CD4-positive, alpha-beta memory T cell (primary cell): ENCODE measurements at regions not wholly inside any gene's neighbourhood (a gene's known extent, or its start where the extent isn't known, plus 50 kb on each side); places are given as distances from the start of the nearest gene placed in this dataset.

Experiments used
- CTCF ChIA-PET: fragments of 350-600 bp; sonication (Branson Sonifier 250); formaldehyde crosslinking; loops from one replicate; lab custom pipeline; 2021; ENCODE audit warnings: inconsistent platforms; ENCODE audit not compliant: partially characterized antibody; lab: Charles Lee
- POLR2A ChIA-PET: fragments of 350-600 bp; sonication (Branson Sonifier 250); formaldehyde crosslinking; loops from one replicate; lab custom pipeline; 2021; ENCODE audit not compliant: partially characterized antibody; lab: Charles Lee
- DNase-seq, 5 donors: peaks; one replicate each; pipeline versions ENCODE4 v3.0.0 to v3.0.0-alpha.2; 2020 to 2022; ENCODE audit warnings: mixed read lengths in 1 of 5
- H3K27ac ChIP-seq: one replicate; pipeline ENCODE4 v1.7.0; 2013; ENCODE audit warnings: low read depth, low read length
- H3K27me3 ChIP-seq: 2 replicates; pipeline ENCODE4 v1.7.0; 2013; ENCODE audit warnings: mild to moderate bottlenecking, low read length, moderate library complexity; ENCODE audit not compliant: insufficient read depth
- H3K36me3 ChIP-seq: 2 replicates; pipeline ENCODE4 v1.7.0; 2013; ENCODE audit warnings: mild to moderate bottlenecking, low read length, moderate library complexity; ENCODE audit not compliant: insufficient read depth
- H3K4me1 ChIP-seq: 2 replicates; pipeline ENCODE4 v1.7.0; 2013; ENCODE audit warnings: mild to moderate bottlenecking, low read length, moderate library complexity; ENCODE audit not compliant: insufficient read depth
- H3K4me3 ChIP-seq, 2 donors: one replicate each; pipeline ENCODE4 v1.7.0; 2013; ENCODE audit warnings: low read length in 2 of 2, mild to moderate bottlenecking in 1 of 2
- H3K9me3 ChIP-seq, 2 donors: one replicate each; pipeline ENCODE4 v1.7.0; 2013; ENCODE audit warnings: low read length in 2 of 2, control low read depth in 1 of 2; ENCODE audit not compliant: control insufficient read depth in 1 of 2
- H3K27ac Mint-ChIP-seq, 7 donors: one replicate each; pipeline ENCODE4 v1.8.0; 2020 to 2021; ENCODE audit warnings: mixed read lengths in 7 of 7, mild to moderate bottlenecking in 6 of 7, inconsistent platforms in 3 of 7, moderate library complexity in 3 of 7
- H3K27me3 Mint-ChIP-seq, 2 donors: one replicate each; pipeline ENCODE4 v1.8.0; 2020 to 2021; ENCODE audit warnings: mixed read lengths in 2 of 2
- H3K36me3 Mint-ChIP-seq, 2 donors: one replicate each; pipeline ENCODE4 v1.8.0; 2020 to 2021; ENCODE audit warnings: mixed read lengths in 2 of 2, inconsistent platforms in 1 of 2, mild to moderate bottlenecking in 1 of 2
- H3K4me1 Mint-ChIP-seq, 4 donors: one replicate each; pipeline ENCODE4 v1.8.0; 2020 to 2021; ENCODE audit warnings: mixed read lengths in 4 of 4, mild to moderate bottlenecking in 1 of 4
- H3K4me3 Mint-ChIP-seq, 8 donors: one replicate each; pipeline ENCODE4 v1.8.0; 2020 to 2021; ENCODE audit warnings: mixed read lengths in 8 of 8, mild to moderate bottlenecking in 7 of 8, moderate library complexity in 6 of 8, inconsistent platforms in 3 of 8
- H3K9me3 Mint-ChIP-seq, 8 donors: one replicate each; pipeline ENCODE4 v1.8.0; 2020 to 2021; ENCODE audit warnings: mixed read lengths in 8 of 8, mild to moderate bottlenecking in 5 of 8, inconsistent platforms in 3 of 8, moderate library complexity in 1 of 8
- intact Hi-C: fragments of 100-400 bp; cut with micrococcal nuclease; formaldehyde crosslinking; loops from one replicate; pipeline ENCODE4 v1.15.1; 2023

DNA sequence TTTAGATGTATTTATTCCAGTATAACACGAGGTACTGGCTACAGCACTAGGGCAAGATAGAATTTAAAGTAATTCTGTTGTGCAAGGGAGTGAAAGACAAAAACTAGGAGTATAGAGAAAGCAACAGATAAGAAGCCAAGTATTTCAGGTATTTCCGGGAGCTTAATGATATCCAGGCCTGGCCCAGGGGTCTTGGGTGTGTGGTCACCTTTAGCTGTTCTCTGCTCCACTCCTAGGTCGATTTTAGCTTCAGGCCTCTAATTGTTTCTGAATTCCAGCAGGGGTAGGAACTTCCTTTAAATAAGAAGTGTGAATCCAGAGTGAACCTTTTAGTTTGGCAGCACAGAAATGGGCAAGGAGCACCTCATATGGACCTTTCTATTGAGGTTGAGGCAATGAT, 342.3 kb upstream of the MYT1L start:
- peaks cover 0 to 7% (median 0%) of the 10 kb centered on the region in 8 donors for H3K9me3 Mint-ChIP-seq
- no peak overlapping the region for H3K4me3 ChIP-seq
- H3K27me3 Mint-ChIP-seq, result peaks cover 0 to 2% of the 10 kb centered on the region in 2 donors
- H3K27ac ChIP-seq, result no peak overlapping the region
- no peaks in the 10 kb centered on the region for H3K36me3 Mint-ChIP-seq
- no peak overlapping the region for H3K27ac Mint-ChIP-seq
- intact Hi-C loops, result no loop called here
- no peaks in the 10 kb centered on the region for H3K27me3 ChIP-seq
- DNase-seq, result no peak
- POLR2A ChIA-PET, result no interaction called here
- no peaks in the 10 kb centered on the region for H3K4me1 Mint-ChIP-seq
- H3K4me3 Mint-ChIP-seq, result no peak overlapping the region
- no peaks in the 10 kb centered on the region for H3K36me3 ChIP-seq
- H3K9me3 ChIP-seq, result no peaks in the 10 kb centered on the region
- CTCF ChIA-PET, result no interaction called here
- H3K4me1 ChIP-seq, result no peaks in the 10 kb centered on the region

DNA sequence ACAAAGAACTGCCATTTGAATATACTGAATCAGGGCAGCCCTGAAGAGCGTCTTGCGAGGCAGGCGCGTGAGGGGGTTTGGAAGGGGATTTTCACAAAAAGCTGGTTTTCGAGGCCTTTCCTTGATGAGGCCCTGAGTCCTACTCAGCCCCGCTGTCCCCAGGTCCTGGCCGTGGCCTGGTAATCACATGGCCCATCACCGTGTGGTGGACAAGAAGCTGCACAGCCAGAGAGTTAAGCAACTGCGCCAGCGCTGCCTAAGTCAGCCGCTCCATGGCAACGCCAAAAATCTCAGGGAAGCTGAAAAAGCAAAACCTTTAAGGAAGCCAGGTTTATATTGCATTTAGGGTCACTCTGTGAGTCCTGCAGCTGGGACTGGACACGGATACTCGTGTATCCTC, 341.2 kb upstream of the MYT1L start:
- no peaks in the 10 kb centered on the region for H3K4me1 ChIP-seq
- H3K27ac Mint-ChIP-seq, result no peak overlapping the region
- H3K36me3 ChIP-seq, result no peaks in the 10 kb centered on the region
- CTCF ChIA-PET, result no interaction called here
- no peak overlapping the region for H3K4me3 Mint-ChIP-seq
- POLR2A ChIA-PET, result no interaction called here
- peaks cover 0 to under 1% of the 10 kb centered on the region in 2 donors for H3K27me3 Mint-ChIP-seq
- no peak overlapping the region for H3K27ac ChIP-seq
- no peak for DNase-seq
- H3K9me3 Mint-ChIP-seq, result peaks cover 0 to 4% (median 0%) of the 10 kb centered on the region in 8 donors
- intact Hi-C loops, result no loop called here
- H3K4me3 ChIP-seq, result no peak overlapping the region
- H3K4me1 Mint-ChIP-seq, result no peaks in the 10 kb centered on the region
- no peaks in the 10 kb centered on the region for H3K9me3 ChIP-seq
- H3K36me3 Mint-ChIP-seq, result no peaks in the 10 kb centered on the region
- no peaks in the 10 kb centered on the region for H3K27me3 ChIP-seq

DNA sequence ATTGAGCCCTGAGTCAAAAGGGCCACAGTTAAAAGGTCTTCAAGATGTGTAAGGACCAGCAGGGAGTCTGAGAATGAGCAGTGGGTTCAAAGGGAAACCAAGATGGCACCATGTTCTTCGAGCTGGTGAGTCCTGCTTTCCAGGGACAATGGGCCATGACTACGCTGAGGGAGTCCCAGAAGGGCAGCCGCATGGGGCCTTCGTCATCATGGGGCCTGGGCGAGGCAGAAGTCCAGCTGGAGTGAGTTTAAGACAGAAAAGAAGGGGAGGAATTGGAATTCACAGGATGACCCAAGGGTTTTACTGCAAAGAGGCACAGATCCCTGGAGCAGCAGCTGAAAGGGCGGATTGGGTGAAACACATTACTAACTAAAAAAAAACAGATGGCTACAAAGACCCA, 340.8 kb upstream of the MYT1L start:
- no peaks in the 10 kb centered on the region for H3K27me3 Mint-ChIP-seq
- DNase-seq, result no peak
- CTCF ChIA-PET, result no interaction called here

DNA sequence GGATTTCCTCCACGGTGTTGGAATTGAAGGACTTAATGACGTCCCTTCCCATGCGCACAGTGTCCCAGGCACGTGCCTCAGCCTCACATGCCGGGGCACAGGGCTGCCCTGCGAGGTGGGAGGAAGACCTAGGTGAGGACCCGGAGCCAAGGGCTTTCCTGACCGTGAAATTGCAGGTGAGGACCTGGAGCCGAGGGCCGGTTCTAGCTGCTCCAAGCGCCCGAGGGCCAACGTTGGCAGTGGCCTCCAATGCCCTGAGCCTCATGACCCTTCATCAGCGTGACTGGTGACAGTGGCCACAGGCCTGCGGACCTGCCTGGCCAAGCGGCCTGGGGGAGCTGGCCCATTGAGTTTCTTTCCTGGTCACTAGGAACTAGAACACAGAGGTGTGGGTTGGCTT, 338.2 kb upstream of the MYT1L start:
- no peaks in the 10 kb centered on the region for H3K36me3 Mint-ChIP-seq
- DNase-seq, result no peak
- no peak overlapping the region for H3K4me3 Mint-ChIP-seq
- peaks cover 0 to 4% (median 0%) of the 10 kb centered on the region in 8 donors for H3K9me3 Mint-ChIP-seq
- no peaks in the 10 kb centered on the region for H3K27me3 Mint-ChIP-seq
- Histone ChIP-seq H3K36me3 (no peaks in the 10 kb centered on the region), H3K4me3 (no peak overlapping the region), H3K27ac (no peak overlapping the region), H3K27me3 (no peaks in the 10 kb centered on the region), H3K4me1 (no peaks in the 10 kb centered on the region), H3K9me3 (no peaks in the 10 kb centered on the region)
- H3K27ac Mint-ChIP-seq, result no peak overlapping the region
- no peaks in the 10 kb centered on the region for H3K4me1 Mint-ChIP-seq
- ChIA-PET POLR2A (no interaction called here), CTCF (no interaction called here)
- intact Hi-C loops, result no loop called here

More for the DNA sequence above, 340.8 kb upstream of the MYT1L start:
- intact Hi-C loops, result no loop called here
- peaks cover 0 to 4% (median 0%) of the 10 kb centered on the region in 8 donors for H3K9me3 Mint-ChIP-seq
- H3K4me1 Mint-ChIP-seq, result no peaks in the 10 kb centered on the region
- POLR2A ChIA-PET, result no interaction called here
- H3K4me3 ChIP-seq, result no peak overlapping the region
- no peaks in the 10 kb centered on the region for H3K36me3 Mint-ChIP-seq
- no peaks in the 10 kb centered on the region for H3K4me1 ChIP-seq
- H3K36me3 ChIP-seq, result no peaks in the 10 kb centered on the region
- no peaks in the 10 kb centered on the region for H3K9me3 ChIP-seq
- no peak overlapping the region for H3K27ac ChIP-seq
- no peak overlapping the region for H3K4me3 Mint-ChIP-seq
- no peaks in the 10 kb centered on the region for H3K27me3 ChIP-seq
- H3K27ac Mint-ChIP-seq, result peak overlapping the region in 1 of 7 donors; percentile 2

DNA sequence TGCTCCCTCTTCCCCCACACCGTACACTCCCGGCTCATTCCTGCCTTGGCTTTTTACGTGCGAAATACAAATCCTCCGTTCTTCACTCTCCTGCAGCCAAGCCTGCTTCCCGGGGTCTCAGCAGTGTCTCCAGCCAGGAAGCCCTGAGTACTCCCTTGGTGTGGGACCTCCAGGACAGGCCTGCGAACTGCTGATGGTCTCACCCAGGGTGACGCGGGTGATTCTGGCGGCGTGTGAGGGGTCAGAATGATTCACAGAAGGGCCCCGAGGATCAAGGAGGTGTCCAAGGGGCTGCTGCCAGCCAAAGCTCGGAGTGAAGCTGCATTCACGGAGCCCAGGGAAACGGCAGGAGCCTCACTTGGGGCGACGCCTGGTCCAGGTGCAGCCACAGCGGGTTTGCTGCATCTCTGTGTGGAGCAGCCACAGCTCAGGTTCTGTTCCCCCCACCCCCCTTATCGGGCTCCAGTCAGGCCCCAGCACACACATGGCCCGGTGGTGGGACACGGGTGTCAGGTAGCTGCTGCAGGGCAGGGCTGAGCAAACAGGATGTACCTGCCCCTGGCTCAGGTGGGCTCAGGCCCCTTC, 337.7 kb upstream of the MYT1L start:
- ChIA-PET CTCF (no interaction called here), POLR2A (no interaction called here)
- no peaks in the 10 kb centered on the region for H3K4me1 ChIP-seq
- H3K4me3 ChIP-seq, result no peak overlapping the region
- H3K9me3 ChIP-seq, result no peaks in the 10 kb centered on the region
- H3K27ac ChIP-seq, result no peak overlapping the region
- DNase-seq, result no peak
- Mint-ChIP-seq H3K9me3 (peaks cover 0 to 4% (median 0%) of the 10 kb centered on the region in 8 donors), H3K27me3 (no peaks in the 10 kb centered on the region), H3K4me1 (no peaks in the 10 kb centered on the region), H3K36me3 (no peaks in the 10 kb centered on the region), H3K27ac (no peak overlapping the region), H3K4me3 (no peak overlapping the region)
- no peaks in the 10 kb centered on the region for H3K27me3 ChIP-seq
- H3K36me3 ChIP-seq, result no peaks in the 10 kb centered on the region
- intact Hi-C loops, result no loop called here

DNA sequence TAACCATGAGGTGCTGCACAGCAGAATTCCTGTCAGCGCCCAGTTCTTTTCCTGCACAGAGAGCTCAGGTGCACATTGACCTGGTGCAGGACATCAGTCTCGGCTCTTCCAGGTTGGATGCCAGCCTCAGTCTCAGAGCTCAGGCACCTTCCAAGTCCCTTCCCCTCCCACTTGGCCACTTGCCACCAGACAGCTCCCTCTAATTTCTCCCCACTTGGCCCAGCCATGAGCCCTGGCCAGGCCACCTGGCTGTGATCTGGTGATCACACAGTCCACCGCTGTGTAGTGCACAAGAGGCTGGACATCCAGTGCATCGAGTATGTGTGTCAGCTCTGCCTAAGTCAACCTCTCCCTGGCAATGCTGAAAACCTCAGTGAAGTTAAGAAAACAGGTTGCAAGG, 336.6 kb upstream of the MYT1L start:
- CTCF ChIA-PET, result no interaction called here
- Mint-ChIP-seq H3K4me3 (no peak overlapping the region), H3K9me3 (peaks cover 0 to 4% (median 0%) of the 10 kb centered on the region in 8 donors), H3K27ac (no peak overlapping the region), H3K36me3 (no peaks in the 10 kb centered on the region), H3K4me1 (no peaks in the 10 kb centered on the region), H3K27me3 (no peaks in the 10 kb centered on the region)
- no peak overlapping the region for H3K27ac ChIP-seq
- POLR2A ChIA-PET, result no interaction called here
- no peaks in the 10 kb centered on the region for H3K27me3 ChIP-seq
- no peak for DNase-seq
- H3K4me3 ChIP-seq, result no peak overlapping the region
- H3K36me3 ChIP-seq, result no peaks in the 10 kb centered on the region
- intact Hi-C loops, result no loop called here
- no peaks in the 10 kb centered on the region for H3K4me1 ChIP-seq
- no peaks in the 10 kb centered on the region for H3K9me3 ChIP-seq

DNA sequence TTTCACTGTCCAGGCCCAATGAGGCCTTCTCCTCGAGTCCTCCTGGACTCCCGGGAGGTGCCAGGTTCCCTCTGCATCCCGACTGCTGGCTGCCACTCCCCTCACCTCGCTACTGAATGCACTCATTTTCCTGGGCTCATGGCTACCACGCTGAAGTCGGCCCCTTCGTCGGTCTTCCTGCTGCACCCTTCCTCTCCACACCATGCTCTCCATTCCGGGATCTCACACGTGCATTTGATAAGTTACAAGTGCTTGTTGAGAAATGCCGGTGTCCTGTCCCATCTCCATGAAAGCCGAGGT, 334.7 kb upstream of the MYT1L start:
- H3K4me1 ChIP-seq, result no peaks in the 10 kb centered on the region
- Mint-ChIP-seq H3K36me3 (no peaks in the 10 kb centered on the region), H3K9me3 (peaks cover 0 to 3% (median 1%) of the 10 kb centered on the region in 8 donors), H3K27me3 (no peaks in the 10 kb centered on the region), H3K4me3 (no peak overlapping the region), H3K27ac (no peak overlapping the region), H3K4me1 (no peaks in the 10 kb centered on the region)
- H3K36me3 ChIP-seq, result no peaks in the 10 kb centered on the region
- H3K4me3 ChIP-seq, result no peak overlapping the region
- intact Hi-C loops, result no loop called here
- no peaks in the 10 kb centered on the region for H3K9me3 ChIP-seq
- H3K27me3 ChIP-seq, result no peaks in the 10 kb centered on the region
- no peak overlapping the region for H3K27ac ChIP-seq
- no peak for DNase-seq
- ChIA-PET POLR2A (no interaction called here), CTCF (no interaction called here)
